SK-N-SH treated with all-trans-retinoic acid at 6 μM for 48 hours (cell line): ENCODE measurements at regions not wholly inside any gene's neighbourhood (a gene's known extent, or its start where the extent isn't known, plus 50 kb on each side); places are given as distances from the start of the nearest gene placed in this dataset.

Experiments
- ARNTL ChIP-seq: fragments of 450-650 bp; formaldehyde crosslinking; IDR thresholded peaks from 2 replicates; pipeline ENCODE4 v1.5.0; 2020; ENCODE audit warnings: low read depth, mild to moderate bottlenecking, moderate library complexity, borderline replicate concordance
- CSDC2 ChIP-seq: fragments of 250-450 bp; sonication (Bioruptor Pico); IDR thresholded peaks from 2 replicates; pipeline ENCODE4 v1.5.0; 2020; ENCODE audit warnings: mild to moderate bottlenecking, moderate library complexity
- ESRRG ChIP-seq: fragments of 250-450 bp; sonication (Bioruptor Pico); IDR thresholded peaks from 2 replicates; pipeline ENCODE4 v1.6.1; 2021; ENCODE audit warnings: mild to moderate bottlenecking
- ISL1 ChIP-seq: fragments of 250-450 bp; sonication (Bioruptor Pico); IDR thresholded peaks from 2 replicates; pipeline ENCODE4 v2.1.2; 2022; ENCODE audit warnings: mild to moderate bottlenecking, moderate library complexity
- OSR1 ChIP-seq: fragments of 250-450 bp; sonication (Bioruptor Pico); IDR thresholded peaks from 2 replicates; pipeline ENCODE4 v1.8.0; 2022; ENCODE audit warnings: moderate library complexity, mild to moderate bottlenecking, inconsistent platforms
- RARB ChIP-seq: fragments of 250-450 bp; sonication (Bioruptor Pico); IDR thresholded peaks from 2 replicates; pipeline ENCODE4 v1.8.0; 2021; ENCODE audit warnings: mild to moderate bottlenecking, moderate library complexity
- TOX ChIP-seq: fragments of 250-450 bp; sonication (Bioruptor Pico); IDR thresholded peaks from 2 replicates; pipeline ENCODE4 v1.8.0; 2021; ENCODE audit warnings: mild to moderate bottlenecking, moderate library complexity, borderline replicate concordance
- ZFP30 ChIP-seq: fragments of 450-650 bp; formaldehyde crosslinking; IDR thresholded peaks from 2 replicates; pipeline ENCODE4 v1.5.0; 2022; ENCODE audit warnings: mild to moderate bottlenecking, moderate library complexity
- ZNF565 ChIP-seq: fragments of 450-650 bp; formaldehyde crosslinking; conservative IDR thresholded peaks from 2 replicates; pipeline ENCODE4 v1.5.0; 2020; ENCODE audit warnings: low read depth, mild to moderate bottlenecking, moderate library complexity
- ZNF70 ChIP-seq: fragments of 450-650 bp; formaldehyde crosslinking; IDR thresholded peaks from 2 replicates; pipeline ENCODE4 v1.5.0; 2020; ENCODE audit warnings: mild to moderate bottlenecking, moderate library complexity
- TF ChIP-seq, protein P1 (sequence below): fragments of 250-450 bp; sonication (Bioruptor Pico); IDR thresholded peaks from 2 replicates; pipeline ENCODE4 v1.8.0; 2020; ENCODE audit warnings: mild to moderate bottlenecking, moderate library complexity, borderline replicate concordance
- TF ChIP-seq, protein P2 (sequence below): fragments of 250-450 bp; sonication (Bioruptor Pico); IDR thresholded peaks from 2 replicates; pipeline ENCODE4 v1.8.0; 2021; ENCODE audit warnings: low read depth, mild to moderate bottlenecking, moderate library complexity, borderline replicate concordance
- TF ChIP-seq, protein P3 (sequence below): fragments of 250-450 bp; sonication (Bioruptor Pico); IDR thresholded peaks from 2 replicates; pipeline ENCODE4 v1.5.1; 2020; ENCODE audit warnings: low read depth, mild to moderate bottlenecking, moderate library complexity
- TF ChIP-seq, protein P4 (sequence below): fragments of 250-450 bp; sonication (Bioruptor Pico); IDR thresholded peaks from 2 replicates; pipeline ENCODE4 v1.5.1; 2021; ENCODE audit warnings: mild to moderate bottlenecking, moderate library complexity

DNA sequence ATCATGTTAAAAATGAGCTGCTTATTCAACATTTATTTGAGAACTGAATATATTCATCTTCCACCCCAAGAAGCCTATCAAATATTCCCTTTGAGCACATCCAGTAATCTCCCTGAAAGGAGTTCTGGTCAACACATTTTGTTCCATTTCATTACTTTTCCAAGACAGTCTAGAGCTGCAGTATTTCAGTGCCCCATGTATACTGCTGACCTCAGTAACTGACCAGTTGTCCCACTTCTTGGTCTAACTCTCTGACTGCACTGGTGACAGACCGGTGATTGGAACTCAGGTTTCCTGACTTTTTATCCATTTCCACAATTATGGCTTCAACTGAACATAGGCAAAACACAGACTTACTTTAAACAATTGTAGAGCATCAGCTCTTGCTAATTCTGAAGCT, 206.8 kb upstream of the NPSR1 start:
- TF ChIP-seq ISL1 (no peak), CSDC2 (CRISPR knock-in tag) (no peak), ZNF565 (CRISPR knock-in tag) (no peak), ARNTL (CRISPR knock-in tag) (no peak), TOX (CRISPR knock-in tag) (no peak), RARB (no peak), ZNF70 (CRISPR knock-in tag) (no peak), OSR1 (CRISPR knock-in tag) (no peak), ESRRG (no peak), ZFP30 (CRISPR knock-in tag) (no peak)
- TF ChIP-seq, protein P1, sequence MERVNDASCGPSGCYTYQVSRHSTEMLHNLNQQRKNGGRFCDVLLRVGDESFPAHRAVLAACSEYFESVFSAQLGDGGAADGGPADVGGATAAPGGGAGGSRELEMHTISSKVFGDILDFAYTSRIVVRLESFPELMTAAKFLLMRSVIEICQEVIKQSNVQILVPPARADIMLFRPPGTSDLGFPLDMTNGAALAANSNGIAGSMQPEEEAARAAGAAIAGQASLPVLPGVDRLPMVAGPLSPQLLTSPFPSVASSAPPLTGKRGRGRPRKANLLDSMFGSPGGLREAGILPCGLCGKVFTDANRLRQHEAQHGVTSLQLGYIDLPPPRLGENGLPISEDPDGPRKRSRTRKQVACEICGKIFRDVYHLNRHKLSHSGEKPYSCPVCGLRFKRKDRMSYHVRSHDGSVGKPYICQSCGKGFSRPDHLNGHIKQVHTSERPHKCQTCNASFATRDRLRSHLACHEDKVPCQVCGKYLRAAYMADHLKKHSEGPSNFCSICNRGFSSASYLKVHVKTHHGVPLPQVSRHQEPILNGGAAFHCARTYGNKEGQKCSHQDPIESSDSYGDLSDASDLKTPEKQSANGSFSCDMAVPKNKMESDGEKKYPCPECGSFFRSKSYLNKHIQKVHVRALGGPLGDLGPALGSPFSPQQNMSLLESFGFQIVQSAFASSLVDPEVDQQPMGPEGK (CRISPR knock-in tag), result no peak
- TF ChIP-seq, protein P2, sequence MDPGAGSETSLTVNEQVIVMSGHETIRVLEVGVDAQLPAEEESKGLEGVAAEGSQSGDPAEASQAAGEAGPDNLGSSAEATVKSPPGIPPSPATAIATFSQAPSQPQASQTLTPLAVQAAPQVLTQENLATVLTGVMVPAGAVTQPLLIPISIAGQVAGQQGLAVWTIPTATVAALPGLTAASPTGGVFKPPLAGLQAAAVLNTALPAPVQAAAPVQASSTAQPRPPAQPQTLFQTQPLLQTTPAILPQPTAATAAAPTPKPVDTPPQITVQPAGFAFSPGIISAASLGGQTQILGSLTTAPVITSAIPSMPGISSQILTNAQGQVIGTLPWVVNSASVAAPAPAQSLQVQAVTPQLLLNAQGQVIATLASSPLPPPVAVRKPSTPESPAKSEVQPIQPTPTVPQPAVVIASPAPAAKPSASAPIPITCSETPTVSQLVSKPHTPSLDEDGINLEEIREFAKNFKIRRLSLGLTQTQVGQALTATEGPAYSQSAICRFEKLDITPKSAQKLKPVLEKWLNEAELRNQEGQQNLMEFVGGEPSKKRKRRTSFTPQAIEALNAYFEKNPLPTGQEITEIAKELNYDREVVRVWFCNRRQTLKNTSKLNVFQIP (CRISPR knock-in tag), result no peak
- TF ChIP-seq, protein P3, sequence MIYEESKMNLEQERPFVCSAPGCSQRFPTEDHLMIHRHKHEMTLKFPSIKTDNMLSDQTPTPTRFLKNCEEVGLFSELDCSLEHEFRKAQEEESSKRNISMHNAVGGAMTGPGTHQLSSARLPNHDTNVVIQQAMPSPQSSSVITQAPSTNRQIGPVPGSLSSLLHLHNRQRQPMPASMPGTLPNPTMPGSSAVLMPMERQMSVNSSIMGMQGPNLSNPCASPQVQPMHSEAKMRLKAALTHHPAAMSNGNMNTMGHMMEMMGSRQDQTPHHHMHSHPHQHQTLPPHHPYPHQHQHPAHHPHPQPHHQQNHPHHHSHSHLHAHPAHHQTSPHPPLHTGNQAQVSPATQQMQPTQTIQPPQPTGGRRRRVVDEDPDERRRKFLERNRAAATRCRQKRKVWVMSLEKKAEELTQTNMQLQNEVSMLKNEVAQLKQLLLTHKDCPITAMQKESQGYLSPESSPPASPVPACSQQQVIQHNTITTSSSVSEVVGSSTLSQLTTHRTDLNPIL (CRISPR knock-in tag), result no peak
- TF ChIP-seq, protein P4, sequence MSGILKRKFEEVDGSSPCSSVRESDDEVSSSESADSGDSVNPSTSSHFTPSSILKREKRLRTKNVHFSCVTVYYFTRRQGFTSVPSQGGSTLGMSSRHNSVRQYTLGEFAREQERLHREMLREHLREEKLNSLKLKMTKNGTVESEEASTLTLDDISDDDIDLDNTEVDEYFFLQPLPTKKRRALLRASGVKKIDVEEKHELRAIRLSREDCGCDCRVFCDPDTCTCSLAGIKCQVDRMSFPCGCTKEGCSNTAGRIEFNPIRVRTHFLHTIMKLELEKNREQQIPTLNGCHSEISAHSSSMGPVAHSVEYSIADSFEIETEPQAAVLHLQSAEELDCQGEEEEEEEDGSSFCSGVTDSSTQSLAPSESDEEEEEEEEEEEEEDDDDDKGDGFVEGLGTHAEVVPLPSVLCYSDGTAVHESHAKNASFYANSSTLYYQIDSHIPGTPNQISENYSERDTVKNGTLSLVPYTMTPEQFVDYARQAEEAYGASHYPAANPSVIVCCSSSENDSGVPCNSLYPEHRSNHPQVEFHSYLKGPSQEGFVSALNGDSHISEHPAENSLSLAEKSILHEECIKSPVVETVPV (CRISPR knock-in tag), result no peak
